Body of pancreas (tissue), 4 donors: ENCODE measurements at regions not wholly inside any gene's neighbourhood (a gene's known extent, or its start where the extent isn't known, plus 50 kb on each side); places are given as distances from the start of the nearest gene placed in this dataset.

ENCODE experiments used
- POLR2A ChIP-seq, 3 donors: fragments of 450-650 bp; IDR thresholded peaks; one replicate each; pipeline ENCODE4 v1.6.1; 2016; ENCODE audit warnings: antibody characterized with exemption in 3 of 3, mild to moderate bottlenecking in 2 of 3
- TF ChIP-seq, protein P1 (sequence below), 7 experiments: fragments of 450-650 bp in 4 of 7; fragments of 200-600 bp in 3 of 7; sonication (generic) in 3 of 7; IDR thresholded peaks; one replicate each; pipeline ENCODE4 v1.5.1; 2016 to 2019; ENCODE audit warnings: antibody characterized with exemption in 7 of 7

DNA sequence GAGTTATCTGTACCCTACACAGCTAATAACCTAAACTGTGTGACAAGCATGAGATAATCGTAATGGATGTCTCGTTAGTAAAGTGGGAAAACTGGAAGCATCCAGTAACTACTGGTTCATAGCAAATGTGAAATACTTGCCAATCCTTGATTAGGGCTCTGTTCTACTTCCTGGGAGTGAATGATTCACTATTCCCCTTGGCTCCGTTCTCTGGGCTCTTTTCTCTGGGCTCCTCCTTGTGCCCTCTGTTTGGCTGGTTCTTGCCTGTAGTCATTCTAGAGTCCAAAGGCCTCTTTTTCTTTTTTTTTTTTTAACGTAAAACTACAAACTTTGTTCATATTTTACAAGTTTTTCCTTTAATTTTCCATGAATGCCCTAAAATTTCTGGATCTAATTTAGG is 465.8 kb upstream of the PLXNA2 start:
- TF ChIP-seq, protein P1, sequence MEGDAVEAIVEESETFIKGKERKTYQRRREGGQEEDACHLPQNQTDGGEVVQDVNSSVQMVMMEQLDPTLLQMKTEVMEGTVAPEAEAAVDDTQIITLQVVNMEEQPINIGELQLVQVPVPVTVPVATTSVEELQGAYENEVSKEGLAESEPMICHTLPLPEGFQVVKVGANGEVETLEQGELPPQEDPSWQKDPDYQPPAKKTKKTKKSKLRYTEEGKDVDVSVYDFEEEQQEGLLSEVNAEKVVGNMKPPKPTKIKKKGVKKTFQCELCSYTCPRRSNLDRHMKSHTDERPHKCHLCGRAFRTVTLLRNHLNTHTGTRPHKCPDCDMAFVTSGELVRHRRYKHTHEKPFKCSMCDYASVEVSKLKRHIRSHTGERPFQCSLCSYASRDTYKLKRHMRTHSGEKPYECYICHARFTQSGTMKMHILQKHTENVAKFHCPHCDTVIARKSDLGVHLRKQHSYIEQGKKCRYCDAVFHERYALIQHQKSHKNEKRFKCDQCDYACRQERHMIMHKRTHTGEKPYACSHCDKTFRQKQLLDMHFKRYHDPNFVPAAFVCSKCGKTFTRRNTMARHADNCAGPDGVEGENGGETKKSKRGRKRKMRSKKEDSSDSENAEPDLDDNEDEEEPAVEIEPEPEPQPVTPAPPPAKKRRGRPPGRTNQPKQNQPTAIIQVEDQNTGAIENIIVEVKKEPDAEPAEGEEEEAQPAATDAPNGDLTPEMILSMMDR (IDR thresholded peaks at IDR 0.05) = no peak
- no peak for TF ChIP-seq POLR2A (IDR thresholded peaks at IDR 0.05)
